NB4 (cell line): ENCODE measurements at regions not wholly inside any gene's neighbourhood (a gene's known extent, or its start where the extent isn't known, plus 50 kb on each side); places are given as distances from the start of the nearest gene placed in this dataset.
"Not testable (repeated sequence)": the region's sequence is repeated elsewhere in the genome, so short reads cannot be mapped to it uniquely, and the experiment has no call there.

ENCODE experiments used
- MYC ChIP-seq: IDR thresholded peaks from 2 replicates; pipeline ENCODE4 v1.6.1; 2011; ENCODE audit warnings: low read depth, low read length
- POLR2A ChIP-seq: IDR thresholded peaks from 2 replicates; pipeline ENCODE4 v1.6.1; 2011; ENCODE audit warnings: mild to moderate bottlenecking; ENCODE audit not compliant: insufficient read length; ENCODE audit errors: extremely low read depth

- not testable (repeated sequence) for TF ChIP-seq POLR2A, MYC
Observed at GRCh38 chr7:149579365-149579764, 81.8 kb upstream of the ZNF746 start.
